ENCODE measurements at regions not wholly inside any gene's neighbourhood (a gene's known extent, or its start where the extent isn't known, plus 50 kb on each side); places are given as distances from the start of the nearest gene placed in this dataset.

- TF ChIP-seq CTCF (conservative IDR thresholded peaks at IDR 0.05; ENCODE audit: low read length) (no peak), EZH2phosphoT487 (IDR thresholded peaks at IDR 0.05; ENCODE audit: borderline replicate concordance) (no peak)
Measured at GRCh38 chr11:29685361-29685760, 331.5 kb downstream of the KCNA4 start.

Measured in Loucy (cell line).